ENCODE measurements at regions not wholly inside any gene's neighbourhood (a gene's known extent, or its start where the extent isn't known, plus 50 kb on each side); places are given as distances from the start of the nearest gene placed in this dataset.
"Not testable (repeated sequence)": the region's sequence is repeated elsewhere in the genome, so short reads cannot be mapped to it uniquely, and the experiment has no call there.

- no peak for DNase-seq (ENCODE audit: low read depth)
- in situ Hi-C loops (cut with HindIII; ENCODE audit: low pct_unique_long_range_greater_than_20kb, low sequenced_read_pairs) = no loop called here
Observed at GRCh38 chr15:57867970-57868798, 161.7 kb downstream of the POLR2M start.

- in situ Hi-C loops (cut with HindIII; ENCODE audit: low pct_unique_long_range_greater_than_20kb, low sequenced_read_pairs) = no loop called here
- DNase-seq (ENCODE audit: low read depth) = no peak
Observed at GRCh38 chr15:57870667-57871066, 164.2 kb downstream of the POLR2M start.

- DNase-seq (ENCODE audit: low read depth) = no peak
- in situ Hi-C loops (cut with HindIII; ENCODE audit: low pct_unique_long_range_greater_than_20kb, low sequenced_read_pairs) = no loop called here
Observed at GRCh38 chr15:57872281-57873030, 165.9 kb downstream of the POLR2M start.

- in situ Hi-C loops (cut with HindIII; ENCODE audit: low pct_unique_long_range_greater_than_20kb, low sequenced_read_pairs) = no loop called here
- no peak for DNase-seq (ENCODE audit: low read depth)
Observed at GRCh38 chr15:57873564-57874209, 167.2 kb downstream of the POLR2M start.

- in situ Hi-C loops (cut with HindIII; ENCODE audit: low pct_unique_long_range_greater_than_20kb, low sequenced_read_pairs) = no loop called here
- DNase-seq (ENCODE audit: low read depth) = no peak
Observed at GRCh38 chr15:57875347-57875746, 168.8 kb downstream of the POLR2M start.

GRCh38 chr15:57878573-57878972, 172.1 kb downstream of the POLR2M start:
- DNase-seq (ENCODE audit: low read depth) = no peak
- in situ Hi-C loops (cut with HindIII; ENCODE audit: low pct_unique_long_range_greater_than_20kb, low sequenced_read_pairs) = no loop called here

GRCh38 chr15:57881361-57881760, 174.8 kb downstream of the POLR2M start:
- in situ Hi-C loops (cut with HindIII; ENCODE audit: low pct_unique_long_range_greater_than_20kb, low sequenced_read_pairs) = no loop called here
- DNase-seq (ENCODE audit: low read depth) = no peak

- in situ Hi-C loops (cut with HindIII; ENCODE audit: low pct_unique_long_range_greater_than_20kb, low sequenced_read_pairs) = no loop called here
- DNase-seq (ENCODE audit: low read depth) = no peak
Observed at GRCh38 chr15:57881972-57882371, 175.5 kb downstream of the POLR2M start.

- DNase-seq (ENCODE audit: low read depth) = no peak
- in situ Hi-C loops (cut with HindIII; ENCODE audit: low pct_unique_long_range_greater_than_20kb, low sequenced_read_pairs) = no loop called here
Observed at GRCh38 chr15:57883701-57884100, 177.2 kb downstream of the POLR2M start.

GRCh38 chr15:57884936-57885335, 178.4 kb downstream of the POLR2M start:
- no peak for DNase-seq (ENCODE audit: low read depth)

GRCh38 chr15:57885435-57885834, 178.9 kb downstream of the POLR2M start:
- in situ Hi-C loops (cut with HindIII; ENCODE audit: low pct_unique_long_range_greater_than_20kb, low sequenced_read_pairs) = no loop called here
- no peak for DNase-seq (ENCODE audit: low read depth)

More at GRCh38 chr15:57884936-57885335, 178.4 kb downstream of the POLR2M start:
- in situ Hi-C loops (cut with HindIII; ENCODE audit: low pct_unique_long_range_greater_than_20kb, low sequenced_read_pairs) = no loop called here

GRCh38 chr15:57887825-57888224, 177.7 kb downstream of the ALDH1A2 start:
- in situ Hi-C loops (cut with HindIII; ENCODE audit: low pct_unique_long_range_greater_than_20kb, low sequenced_read_pairs) = no loop called here
- DNase-seq (ENCODE audit: low read depth) = no peak

GRCh38 chr15:57890351-57890750, 175.2 kb downstream of the ALDH1A2 start:
- no peak for DNase-seq (ENCODE audit: low read depth)
- in situ Hi-C loops (cut with HindIII; ENCODE audit: low pct_unique_long_range_greater_than_20kb, low sequenced_read_pairs) = no loop called here

- in situ Hi-C loops (cut with HindIII; ENCODE audit: low pct_unique_long_range_greater_than_20kb, low sequenced_read_pairs) = no loop called here
- no peak for DNase-seq (ENCODE audit: low read depth)
Observed at GRCh38 chr15:57890878-57891277, 174.6 kb downstream of the ALDH1A2 start.

- DNase-seq (ENCODE audit: low read depth) = no peak
- in situ Hi-C loops (cut with HindIII; ENCODE audit: low pct_unique_long_range_greater_than_20kb, low sequenced_read_pairs) = no loop called here
Observed at GRCh38 chr15:57892181-57892580, 173.3 kb downstream of the ALDH1A2 start.

- in situ Hi-C loops (cut with HindIII; ENCODE audit: low pct_unique_long_range_greater_than_20kb, low sequenced_read_pairs) = no loop called here
- no peak for DNase-seq (ENCODE audit: low read depth)
Observed at GRCh38 chr15:57893040-57893439, 172.5 kb downstream of the ALDH1A2 start.

GRCh38 chr15:57895291-57895690, 170.2 kb downstream of the ALDH1A2 start:
- no peak for DNase-seq (ENCODE audit: low read depth)
- in situ Hi-C loops (cut with HindIII; ENCODE audit: low pct_unique_long_range_greater_than_20kb, low sequenced_read_pairs) = no loop called here

- no peak for DNase-seq (ENCODE audit: low read depth)
- in situ Hi-C loops (cut with HindIII; ENCODE audit: low pct_unique_long_range_greater_than_20kb, low sequenced_read_pairs) = no loop called here
Observed at GRCh38 chr15:57896114-57896513, 169.4 kb downstream of the ALDH1A2 start.

- DNase-seq (ENCODE audit: low read depth); in situ Hi-C loops (cut with HindIII; ENCODE audit: low pct_unique_long_range_greater_than_20kb, low sequenced_read_pairs): not testable (repeated sequence)
Observed at GRCh38 chr15:57896899-57897298, 168.6 kb downstream of the ALDH1A2 start.

All from Caki2 (cell line).